Mesothelial cell of epicardium (in vitro differentiated cells): ENCODE measurements at regions not wholly inside any gene's neighbourhood (a gene's known extent, or its start where the extent isn't known, plus 50 kb on each side); places are given as distances from the start of the nearest gene placed in this dataset.
"Not testable (repeated sequence)": the region's sequence is repeated elsewhere in the genome, so short reads cannot be mapped to it uniquely, and the experiment has no call there.

Experiments
- DNase-seq, 2 experiments: peaks; one replicate each; pipeline ENCODE4 v3.0.0; 2021; ENCODE audit warnings: low spot score in 2 of 2; ENCODE audit not compliant: unreplicated experiment in 2 of 2
- H3K27ac Mint-ChIP-seq: 2 replicates; pipeline ENCODE4 v1.8.0; 2021; ENCODE audit warnings: mixed read lengths
- H3K27me3 Mint-ChIP-seq: 2 replicates; pipeline ENCODE4 v1.8.0; 2021; ENCODE audit warnings: low read depth, mixed read lengths
- H3K36me3 Mint-ChIP-seq: 2 replicates; pipeline ENCODE4 v1.8.0; 2021; ENCODE audit warnings: mixed read lengths
- H3K4me1 Mint-ChIP-seq: 2 replicates; pipeline ENCODE4 v1.8.0; 2021; ENCODE audit warnings: mixed read lengths
- H3K4me3 Mint-ChIP-seq: 2 replicates; pipeline ENCODE4 v1.8.0; 2021; ENCODE audit warnings: mild to moderate bottlenecking, moderate library complexity, mixed read lengths
- H3K9me3 Mint-ChIP-seq: 2 replicates; pipeline ENCODE4 v1.8.0; 2021; ENCODE audit warnings: mixed read lengths
- CTCF ChIP-seq: fragments of 200-600 bp; sonication (generic); IDR thresholded peaks from one replicate; pipeline ENCODE4 v1.5.0; 2021; ENCODE audit warnings: antibody characterized with exemption; ENCODE audit not compliant: unreplicated experiment

GRCh38 chr6:11450037-11450436, 87.5 kb upstream of the TMEM170B start:
- peaks cover 28% of the 10 kb centered on the region for H3K9me3 Mint-ChIP-seq
- H3K4me3 Mint-ChIP-seq: no peak overlapping the region
- H3K27me3 Mint-ChIP-seq: peaks cover 1% of the 10 kb centered on the region
- DNase-seq: no peak
- peak overlapping the region; percentile 2 for H3K27ac Mint-ChIP-seq
- H3K4me1 Mint-ChIP-seq: peaks cover 14% of the 10 kb centered on the region
- peaks cover 4% of the 10 kb centered on the region for H3K36me3 Mint-ChIP-seq
- TF ChIP-seq CTCF: no peak

- Mint-ChIP-seq H3K27me3 (no peaks in the 10 kb centered on the region), H3K9me3 (peaks cover 32% of the 10 kb centered on the region), H3K4me3 (no peak overlapping the region), H3K4me1 (peaks cover 14% of the 10 kb centered on the region), H3K36me3 (peaks cover 4% of the 10 kb centered on the region), H3K27ac (no peak overlapping the region)
- TF ChIP-seq CTCF: no peak
- DNase-seq: no peak
Observed at GRCh38 chr6:11449408-11449807, 88.1 kb upstream of the TMEM170B start.

GRCh38 chr6:11448038-11448437, 89.5 kb upstream of the TMEM170B start:
- DNase-seq: no peak
- TF ChIP-seq CTCF: no peak
- H3K9me3 Mint-ChIP-seq: peaks cover 29% of the 10 kb centered on the region
- no peak overlapping the region for H3K27ac Mint-ChIP-seq
- peaks cover 14% of the 10 kb centered on the region for H3K4me1 Mint-ChIP-seq
- no peaks in the 10 kb centered on the region for H3K27me3 Mint-ChIP-seq
- no peak overlapping the region for H3K4me3 Mint-ChIP-seq
- peaks cover 4% of the 10 kb centered on the region for H3K36me3 Mint-ChIP-seq

GRCh38 chr6:11447265-11447664, 90.3 kb upstream of the TMEM170B start:
- Mint-ChIP-seq H3K4me1 (peaks cover 14% of the 10 kb centered on the region), H3K27me3 (no peaks in the 10 kb centered on the region), H3K9me3 (peaks cover 30% of the 10 kb centered on the region), H3K27ac (no peak overlapping the region), H3K4me3 (no peak overlapping the region), H3K36me3 (peaks cover 4% of the 10 kb centered on the region)
- DNase-seq: no peak
- TF ChIP-seq CTCF: no peak

- peaks cover 4% of the 10 kb centered on the region for H3K36me3 Mint-ChIP-seq
- no peak for TF ChIP-seq CTCF
- DNase-seq: no peak
- no peaks in the 10 kb centered on the region for H3K27me3 Mint-ChIP-seq
- H3K27ac Mint-ChIP-seq: no peak overlapping the region
- H3K9me3 Mint-ChIP-seq: peaks cover 30% of the 10 kb centered on the region
- H3K4me3 Mint-ChIP-seq: no peak overlapping the region
- H3K4me1 Mint-ChIP-seq: peaks cover 10% of the 10 kb centered on the region
Observed at GRCh38 chr6:11445146-11445545, 92.4 kb upstream of the TMEM170B start.

- H3K27ac Mint-ChIP-seq, H3K4me3 Mint-ChIP-seq, H3K4me1 Mint-ChIP-seq, H3K27me3 Mint-ChIP-seq, DNase-seq, H3K36me3 Mint-ChIP-seq: not testable (repeated sequence)
- H3K9me3 Mint-ChIP-seq: peaks cover 26% of the 10 kb centered on the region
Observed at GRCh38 chr6:11443125-11443524, 94.4 kb upstream of the TMEM170B start.
